Osteocyte (in vitro differentiated cells): ENCODE measurements at regions not wholly inside any gene's neighbourhood (a gene's known extent, or its start where the extent isn't known, plus 50 kb on each side); places are given as distances from the start of the nearest gene placed in this dataset.

Experiments used
- DNase-seq: peaks from one replicate; pipeline ENCODE4 v3.0.0; 2021; ENCODE audit warnings: mixed read lengths; ENCODE audit not compliant: unreplicated experiment; ENCODE audit errors: extremely low spot score
- H3K27ac Mint-ChIP-seq: one replicate; pipeline ENCODE4 v1.8.0; 2021; ENCODE audit warnings: mild to moderate bottlenecking, mixed read lengths; ENCODE audit not compliant: unreplicated experiment
- H3K27me3 Mint-ChIP-seq: one replicate; pipeline ENCODE4 v1.8.0; 2021; ENCODE audit warnings: mixed read lengths; ENCODE audit not compliant: unreplicated experiment
- H3K36me3 Mint-ChIP-seq: one replicate; pipeline ENCODE4 v1.8.0; 2021; ENCODE audit warnings: mixed read lengths; ENCODE audit not compliant: unreplicated experiment
- H3K4me1 Mint-ChIP-seq: one replicate; pipeline ENCODE4 v1.8.0; 2021; ENCODE audit warnings: mixed read lengths; ENCODE audit not compliant: unreplicated experiment
- H3K4me3 Mint-ChIP-seq: one replicate; pipeline ENCODE4 v1.8.0; 2021; ENCODE audit warnings: mild to moderate bottlenecking, moderate library complexity, mixed read lengths; ENCODE audit not compliant: unreplicated experiment
- H3K9me3 Mint-ChIP-seq: one replicate; pipeline ENCODE4 v1.8.0; 2021; ENCODE audit warnings: mixed read lengths; ENCODE audit not compliant: unreplicated experiment
- CTCF ChIP-seq: fragments of 200-600 bp; sonication (generic); IDR thresholded peaks from 2 replicates; pipeline ENCODE4 v1.5.0; 2021; ENCODE audit warnings: antibody characterized with exemption, mild to moderate bottlenecking, moderate library complexity

- no peaks in the 10 kb centered on the region for H3K9me3 Mint-ChIP-seq
Observed at GRCh38 chr10:64306729-64307327, 785.6 kb downstream of the REEP3 start.

GRCh38 chr10:64312876-64313275 lies 791.7 kb downstream of the REEP3 start:
- peaks cover 2% of the 10 kb centered on the region for H3K27me3 Mint-ChIP-seq

More at GRCh38 chr10:64306729-64307327, 785.6 kb downstream of the REEP3 start:
- TF ChIP-seq CTCF, result no peak
- no peak overlapping the region for H3K27ac Mint-ChIP-seq
- no peaks in the 10 kb centered on the region for H3K36me3 Mint-ChIP-seq
- DNase-seq, result no peak
- H3K4me3 Mint-ChIP-seq, result no peak overlapping the region
- H3K4me1 Mint-ChIP-seq, result peaks cover 1% of the 10 kb centered on the region
- peaks cover 2% of the 10 kb centered on the region for H3K27me3 Mint-ChIP-seq

GRCh38 chr10:64313967-64314366 lies 792.8 kb downstream of the REEP3 start:
- Mint-ChIP-seq H3K27me3 (peaks cover 2% of the 10 kb centered on the region), H3K9me3 (no peaks in the 10 kb centered on the region), H3K4me1 (no peaks in the 10 kb centered on the region), H3K27ac (no peak overlapping the region), H3K36me3 (no peaks in the 10 kb centered on the region), H3K4me3 (no peak overlapping the region)
- no peak for DNase-seq
- TF ChIP-seq CTCF, result no peak

More at GRCh38 chr10:64312876-64313275, 791.7 kb downstream of the REEP3 start:
- DNase-seq, result no peak
- no peak overlapping the region for H3K27ac Mint-ChIP-seq
- no peak for TF ChIP-seq CTCF
- no peaks in the 10 kb centered on the region for H3K36me3 Mint-ChIP-seq
- no peak overlapping the region for H3K4me3 Mint-ChIP-seq
- H3K9me3 Mint-ChIP-seq, result no peaks in the 10 kb centered on the region
- no peaks in the 10 kb centered on the region for H3K4me1 Mint-ChIP-seq

- Mint-ChIP-seq H3K36me3 (no peaks in the 10 kb centered on the region), H3K4me3 (no peak overlapping the region), H3K27ac (no peak overlapping the region), H3K9me3 (no peaks in the 10 kb centered on the region), H3K27me3 (peaks cover 2% of the 10 kb centered on the region), H3K4me1 (no peaks in the 10 kb centered on the region)
- DNase-seq, result no peak
- no peak for TF ChIP-seq CTCF
Observed at GRCh38 chr10:64316416-64316815, 795.2 kb downstream of the REEP3 start.

GRCh38 chr10:64316833-64317232 lies 795.6 kb downstream of the REEP3 start:
- H3K27me3 Mint-ChIP-seq, result peaks cover 2% of the 10 kb centered on the region
- no peaks in the 10 kb centered on the region for H3K36me3 Mint-ChIP-seq

More at GRCh38 chr10:64316833-64317232, 795.6 kb downstream of the REEP3 start:
- no peak overlapping the region for H3K4me3 Mint-ChIP-seq
- H3K9me3 Mint-ChIP-seq, result no peaks in the 10 kb centered on the region
- DNase-seq, result no peak
- H3K27ac Mint-ChIP-seq, result no peak overlapping the region
- TF ChIP-seq CTCF, result no peak
- H3K4me1 Mint-ChIP-seq, result no peaks in the 10 kb centered on the region
